K562 (cell line): ENCODE measurements at regions not wholly inside any gene's neighbourhood (a gene's known extent, or its start where the extent isn't known, plus 50 kb on each side); places are given as distances from the start of the nearest gene placed in this dataset.

Source experiments
- BRCA1 ChIP-seq, 2 experiments: fragments of 450-650 bp in 1 of 2; sonication (generic) in 1 of 2; formaldehyde crosslinking in 1 of 2; IDR thresholded peaks; 2 replicates each; pipeline versions ENCODE4 v1.5.0 to v1.6.1; 2017 to 2020; ENCODE audit warnings: mild to moderate bottlenecking in 1 of 2, missing genetic modification reagents in 1 of 2
- CBFA2T2 ChIP-seq: fragments of 450-650 bp; conservative IDR thresholded peaks from 2 replicates; pipeline ENCODE4 v1.6.1; 2017; ENCODE audit warnings: mild to moderate bottlenecking
- ELF1 ChIP-seq: fragments of 200-800 bp; sonication (Bioruptor generic); IDR thresholded peaks from 2 replicates; pipeline ENCODE4 v1.6.1; 2016; ENCODE audit warnings: missing genetic modification characterization, missing compliant biosample characterization
- FOXM1 ChIP-seq, 2 experiments: fragments of 450-650 bp in 1 of 2; sonication (generic) in 1 of 2; formaldehyde crosslinking in 1 of 2; IDR thresholded peaks; 2 replicates each; pipeline versions ENCODE4 v1.6.1 to v1.9.0; 2017 to 2022; ENCODE audit warnings: low read depth in 2 of 2, mild to moderate bottlenecking in 2 of 2, missing genetic modification reagents in 1 of 2, moderate library complexity in 1 of 2
- HDGF ChIP-seq: fragments of 450-650 bp; IDR thresholded peaks from 2 replicates; pipeline ENCODE4 v1.6.1; 2016
- HOXB6 ChIP-seq: fragments of 250-450 bp; sonication (Bioruptor Pico); IDR thresholded peaks from 2 replicates; pipeline ENCODE4 v1.5.1; 2022; ENCODE audit warnings: mild to moderate bottlenecking, borderline replicate concordance
- HSF4 ChIP-seq: fragments of 250-450 bp; sonication (Bioruptor Pico); IDR thresholded peaks from 2 replicates; pipeline ENCODE4 v2.1.2; 2022; ENCODE audit warnings: mild to moderate bottlenecking, moderate library complexity, borderline replicate concordance
- JUNB ChIP-seq: fragments of 450-650 bp; formaldehyde crosslinking; conservative IDR thresholded peaks from 2 replicates; pipeline ENCODE4 v1.4.0; 2020; ENCODE audit warnings: mild to moderate bottlenecking
- MAFG ChIP-seq: fragments of 450-650 bp; conservative IDR thresholded peaks from 2 replicates; pipeline ENCODE4 v1.6.1; 2016; ENCODE audit warnings: missing genetic modification characterization, missing compliant biosample characterization
- MYNN ChIP-seq, 2 experiments: sonication (generic); formaldehyde crosslinking in 1 of 2; IDR thresholded peaks; 2 replicates each; pipeline versions ENCODE4 v1.5.0 to v1.6.1; 2016 to 2020; ENCODE audit warnings: antibody characterized with exemption in 1 of 2, missing genetic modification reagents in 1 of 2
- POLR2AphosphoS2 ChIP-seq: IDR thresholded peaks from 2 replicates; pipeline ENCODE4 v1.6.1; 2012; ENCODE audit warnings: low read length, improper control_type of control experiment
- TARDBP ChIP-seq: fragments of 450-650 bp; IDR thresholded peaks from 2 replicates; pipeline ENCODE4 v1.6.1; 2016
- ZBTB49 ChIP-seq: sonication (generic); formaldehyde crosslinking; IDR thresholded peaks from 2 replicates; pipeline ENCODE4 v1.8.0; 2022; ENCODE audit warnings: missing genetic modification reagents, mild to moderate bottlenecking, borderline replicate concordance
- ZSCAN29 ChIP-seq: fragments of 450-650 bp; IDR thresholded peaks from 2 replicates; pipeline ENCODE4 v1.6.1; 2017

DNA sequence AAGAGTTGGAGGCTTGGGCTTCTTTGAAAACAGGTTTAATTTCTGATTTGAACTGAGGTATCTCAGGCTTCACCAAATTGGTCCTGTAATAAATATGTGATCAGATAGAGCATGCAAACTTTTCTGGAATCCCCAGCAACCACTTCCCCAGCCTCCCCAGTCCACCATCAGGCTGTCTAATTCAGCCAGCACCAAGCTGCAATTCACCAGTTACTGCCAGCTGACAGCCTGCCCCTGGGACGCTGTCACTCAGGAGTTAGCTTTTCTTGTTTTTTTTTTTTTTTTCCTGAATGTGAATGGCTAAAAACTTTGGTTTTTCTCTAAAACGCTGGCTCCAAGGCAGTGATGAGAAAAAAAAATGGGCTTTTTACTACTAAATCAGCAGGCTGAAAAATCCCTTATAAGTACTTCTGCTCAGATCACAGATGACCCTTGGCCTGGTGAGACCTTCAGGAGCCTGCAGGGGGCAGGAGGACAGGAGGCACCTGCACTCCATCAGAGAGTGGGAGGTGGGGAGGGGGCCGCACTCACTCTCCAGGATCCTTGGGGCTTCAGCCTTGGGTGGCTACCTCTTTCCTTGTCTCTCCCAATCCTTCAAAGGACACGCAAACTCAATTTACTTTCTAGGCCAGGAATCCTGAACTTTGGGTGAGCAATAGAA lies 349.4 kb downstream of the GATA3 start:
- TF ChIP-seq POLR2AphosphoS2 (no peak), HOXB6 (CRISPR knock-in tag) (no peak), FOXM1 (IDR thresholded peaks at IDR 0.05; ENCODE audit: low read depth) (no peak), FOXM1 (CRISPR knock-in tag; IDR thresholded peaks at IDR 0.05; ENCODE audit: low read depth) (no peak), ELF1 (no peak), ZSCAN29 (no peak), CBFA2T2 (no peak), MAFG (no peak), JUNB (no peak), BRCA1 (IDR thresholded peaks at IDR 0.05) (no peak), BRCA1 (CRISPR knock-in tag; IDR thresholded peaks at IDR 0.05) (no peak), HDGF (no peak), TARDBP (no peak), HSF4 (CRISPR knock-in tag) (no peak), ZBTB49 (CRISPR knock-in tag) (no peak), MYNN (IDR thresholded peaks at IDR 0.05) (no peak), MYNN (CRISPR knock-in tag; IDR thresholded peaks at IDR 0.05) (no peak)
